ENCODE measurements at regions not wholly inside any gene's neighbourhood (a gene's known extent, or its start where the extent isn't known, plus 50 kb on each side); places are given as distances from the start of the nearest gene placed in this dataset.

GRCh38 chr12:125610292-125610691 lies 545.1 kb downstream of the AACS start (continued):
- TF ChIP-seq BCLAF1 (IDR thresholded peaks at IDR 0.05) (no peak), USF2 (IDR thresholded peaks at IDR 0.05; ENCODE audit: borderline replicate concordance, low read depth, low read length) (no peak), CEBPZ (IDR thresholded peaks at IDR 0.05; ENCODE audit: low read depth, low read length) (no peak), POLR2AphosphoS5 (IDR thresholded peaks at IDR 0.05; ENCODE audit: low read length) (no peak)

DNA sequence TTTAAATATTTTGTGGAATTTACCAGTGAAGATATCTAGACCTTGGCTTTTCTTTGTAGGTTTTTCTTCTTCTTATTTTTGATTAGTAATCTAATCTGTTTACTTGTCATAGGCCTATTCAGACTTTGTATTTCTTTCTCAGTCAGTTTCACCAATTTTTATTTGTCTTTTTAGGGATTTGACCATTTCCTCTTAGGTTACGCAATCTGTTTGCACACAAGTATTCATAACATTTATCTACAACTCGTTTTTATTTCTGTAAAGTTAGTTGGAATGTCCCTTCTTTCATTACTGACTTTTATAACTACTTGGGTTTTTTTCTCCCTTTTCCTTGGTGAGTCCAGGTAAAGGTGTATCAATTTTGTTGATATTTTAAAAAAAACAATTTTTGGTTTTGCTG lies 545.7 kb downstream of the AACS start:
- no peaks in the 10 kb centered on the region for H3K36me3 ChIP-seq (ENCODE audit: control insufficient read depth in 2 of 2, insufficient read depth in 2 of 2, low read length in 1 of 2)
- in situ Hi-C loops (cut with MboI), result no loop called here
- no peaks in the 10 kb centered on the region for H4K20me1 ChIP-seq (ENCODE audit: control insufficient read depth, insufficient read depth)
- TF ChIP-seq PAX8 (IDR thresholded peaks at IDR 0.05) (no peak), SMC3 (IDR thresholded peaks at IDR 0.05; ENCODE audit: borderline replicate concordance, low read length) (no peak), CBFB (IDR thresholded peaks at IDR 0.05; ENCODE audit: low read depth) (no peak)
- no peak overlapping the region for H2AFZ ChIP-seq (ENCODE audit: control insufficient read depth, low read depth, low read length)
- no peaks in the 10 kb centered on the region for H3K79me2 ChIP-seq (ENCODE audit: control insufficient read depth, insufficient read depth, low read length)
- SMC1A ChIA-PET (ENCODE audit: uncharacterized antibody, unreplicated experiment), result no interaction called here
- no peak for ATAC-seq
- no peak for DNase-seq (ENCODE audit: low read depth, low spot score)
- no TSS peak for BruUV-seq (replicated peaks)
- no peak overlapping the region for H3K4me2 ChIP-seq (ENCODE audit: control insufficient read depth, insufficient read depth)
- H3K27me3 ChIP-seq (replicated peaks in 1 of 2; ENCODE audit: control insufficient read depth in 2 of 2, insufficient read depth in 2 of 2, low read length in 1 of 2), result no peaks in the 10 kb centered on the region
- POLR2A ChIA-PET, result no interaction called here
- no peaks in the 10 kb centered on the region for H3K4me1 ChIP-seq (ENCODE audit: control insufficient read depth, insufficient read depth, low read length)
- FAIRE-seq, result no peak
- no peak overlapping the region for H3K9ac ChIP-seq (ENCODE audit: control insufficient read depth, insufficient read depth, low read length)
- CTCF ChIA-PET, result no interaction called here
- intact Hi-C loops (cut with micrococcal nuclease; ENCODE audit: unreplicated experiment), result no loop called here
- 25% methylated on average over 2 of the region's 2 CpGs for WGBS (ENCODE audit: insufficient coverage, insufficient replicate concordance, low lambda C conversion rate, missing lambda C conversion rate)
- H3K9me3 ChIP-seq (replicated peaks; ENCODE audit: control insufficient read depth, insufficient read depth, low read length), result no peaks in the 10 kb centered on the region
- no peak overlapping the region for H3K4me3 ChIP-seq
- no peak overlapping the region for H3K27ac ChIP-seq (ENCODE audit: control insufficient read depth, insufficient read depth)
- RAD21 ChIA-PET (ENCODE audit: unreplicated experiment), result no interaction called here
